DND-41 (cell line): ENCODE measurements at regions not wholly inside any gene's neighbourhood (a gene's known extent, or its start where the extent isn't known, plus 50 kb on each side); places are given as distances from the start of the nearest gene placed in this dataset.

ENCODE experiments used
- EZH2 ChIP-seq: IDR thresholded peaks from 3 replicates; pipeline ENCODE4 v1.6.1; 2012; ENCODE audit warnings: borderline replicate concordance, low read depth, mild to moderate bottlenecking, moderate library complexity, low read length, inconsistent platforms; ENCODE audit not compliant: severe bottlenecking
- TF ChIP-seq, protein P1 (sequence below): IDR thresholded peaks from 2 replicates; pipeline ENCODE4 v1.5.1; 2012; ENCODE audit warnings: borderline replicate concordance, low read length, moderate library complexity, mild to moderate bottlenecking; ENCODE audit not compliant: poor library complexity, severe bottlenecking; ENCODE audit errors: extremely low read depth

GRCh38 chr6:27776504-27776903, 135.7 kb downstream of the OR2B2 start:
- TF ChIP-seq, protein P1, sequence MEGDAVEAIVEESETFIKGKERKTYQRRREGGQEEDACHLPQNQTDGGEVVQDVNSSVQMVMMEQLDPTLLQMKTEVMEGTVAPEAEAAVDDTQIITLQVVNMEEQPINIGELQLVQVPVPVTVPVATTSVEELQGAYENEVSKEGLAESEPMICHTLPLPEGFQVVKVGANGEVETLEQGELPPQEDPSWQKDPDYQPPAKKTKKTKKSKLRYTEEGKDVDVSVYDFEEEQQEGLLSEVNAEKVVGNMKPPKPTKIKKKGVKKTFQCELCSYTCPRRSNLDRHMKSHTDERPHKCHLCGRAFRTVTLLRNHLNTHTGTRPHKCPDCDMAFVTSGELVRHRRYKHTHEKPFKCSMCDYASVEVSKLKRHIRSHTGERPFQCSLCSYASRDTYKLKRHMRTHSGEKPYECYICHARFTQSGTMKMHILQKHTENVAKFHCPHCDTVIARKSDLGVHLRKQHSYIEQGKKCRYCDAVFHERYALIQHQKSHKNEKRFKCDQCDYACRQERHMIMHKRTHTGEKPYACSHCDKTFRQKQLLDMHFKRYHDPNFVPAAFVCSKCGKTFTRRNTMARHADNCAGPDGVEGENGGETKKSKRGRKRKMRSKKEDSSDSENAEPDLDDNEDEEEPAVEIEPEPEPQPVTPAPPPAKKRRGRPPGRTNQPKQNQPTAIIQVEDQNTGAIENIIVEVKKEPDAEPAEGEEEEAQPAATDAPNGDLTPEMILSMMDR: no peak
- TF ChIP-seq EZH2: no peak
